GM13976 (cell line): ENCODE measurements at regions not wholly inside any gene's neighbourhood (a gene's known extent, or its start where the extent isn't known, plus 50 kb on each side); places are given as distances from the start of the nearest gene placed in this dataset.

Experiments used
- DNase-seq: peaks from one replicate; pipeline ENCODE4 v3.0.0; 2012; ENCODE audit warnings: low spot score
- CTCF ChIP-seq: IDR thresholded peaks from 2 replicates; pipeline ENCODE4 v1.5.1; 2012; ENCODE audit warnings: borderline replicate concordance, mild to moderate bottlenecking; ENCODE audit not compliant: insufficient read depth; ENCODE audit errors: extremely low read depth, missing control alignments, control extremely low read depth
- in situ Hi-C: fragments of 300-500 bp; cut with MboI; formaldehyde crosslinking; loops from one replicate; pipeline ENCODE4 v1.12.0; 2022; ENCODE audit warnings: low sequenced_read_pairs, mixed read lengths, inconsistent platforms; ENCODE audit not compliant: unreplicated experiment

DNA sequence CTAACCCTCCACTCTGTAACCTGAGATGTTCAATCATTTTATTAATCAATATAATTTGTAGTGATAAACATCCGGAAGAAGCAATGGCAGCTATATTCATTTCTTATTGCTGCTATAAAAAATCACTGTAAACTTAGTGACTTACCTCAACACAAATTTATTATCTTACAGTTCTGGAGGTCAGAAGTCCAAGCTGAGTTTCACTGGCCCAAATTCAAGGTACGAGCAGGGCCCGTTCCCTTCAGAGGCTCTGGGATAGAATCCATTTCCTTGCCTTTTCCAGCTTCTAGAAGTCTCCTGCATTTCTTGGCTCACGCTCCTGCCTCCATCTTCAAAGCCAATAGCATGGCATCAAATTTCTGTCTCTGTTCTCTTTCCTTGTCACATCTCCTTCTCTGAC, 279.5 kb upstream of the SP8 start:
- no peak for TF ChIP-seq CTCF
- DNase-seq = no peak
- in situ Hi-C loops = no loop called here

GRCh38 chr7:21067216-21067615, 280.5 kb upstream of the SP8 start:
- in situ Hi-C loops = no loop called here
- no peak for TF ChIP-seq CTCF
- DNase-seq = no peak

- no peak for DNase-seq
- in situ Hi-C loops = no loop called here
- TF ChIP-seq CTCF = no peak
Observed at GRCh38 chr7:21070571-21071090, 283.9 kb upstream of the SP8 start.

DNA sequence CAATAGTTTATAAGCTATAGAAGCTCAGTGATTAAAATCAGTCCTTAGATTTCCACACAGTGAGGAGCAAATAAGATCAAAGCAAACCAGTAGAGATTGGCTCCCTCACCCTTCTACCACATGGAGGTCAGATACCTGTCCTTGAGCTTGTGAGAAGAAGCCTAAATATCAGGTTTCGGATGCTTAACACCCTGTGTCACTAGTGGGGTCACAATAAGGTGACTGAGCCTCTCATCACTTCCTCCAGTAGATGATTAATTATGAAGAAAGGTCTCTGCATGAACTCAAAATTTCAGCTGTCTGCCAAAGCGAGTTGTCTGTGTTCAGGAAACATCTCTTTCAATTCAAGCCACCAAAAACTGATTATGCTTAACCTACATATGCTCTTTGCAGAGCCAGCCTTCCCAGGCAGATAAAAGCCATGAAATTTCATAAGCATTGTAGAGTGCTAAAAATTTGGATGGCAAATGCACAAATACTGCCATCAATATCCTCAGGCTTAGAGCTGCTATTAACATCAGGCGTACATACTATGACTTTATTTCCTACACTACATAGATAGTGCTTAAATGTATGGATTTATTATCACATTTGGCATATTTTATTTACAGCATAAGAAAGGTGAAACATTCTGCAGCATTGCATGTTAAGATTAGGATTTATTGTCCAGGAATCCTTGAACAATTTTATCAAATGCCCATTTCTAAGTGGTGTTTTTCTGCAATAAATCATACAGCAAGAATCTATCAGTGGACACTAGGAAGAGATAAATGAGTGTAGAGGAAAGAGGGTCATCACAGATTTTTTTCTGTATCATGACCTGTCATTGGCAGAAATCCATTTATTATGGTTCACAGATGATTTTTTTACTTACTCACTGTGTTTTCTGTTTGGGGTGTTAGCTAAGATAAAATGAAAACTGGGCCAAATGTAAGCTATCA, 285.1 kb upstream of the SP8 start:
- no peak for TF ChIP-seq CTCF
- no peak for DNase-seq
- in situ Hi-C loops = no loop called here

DNA sequence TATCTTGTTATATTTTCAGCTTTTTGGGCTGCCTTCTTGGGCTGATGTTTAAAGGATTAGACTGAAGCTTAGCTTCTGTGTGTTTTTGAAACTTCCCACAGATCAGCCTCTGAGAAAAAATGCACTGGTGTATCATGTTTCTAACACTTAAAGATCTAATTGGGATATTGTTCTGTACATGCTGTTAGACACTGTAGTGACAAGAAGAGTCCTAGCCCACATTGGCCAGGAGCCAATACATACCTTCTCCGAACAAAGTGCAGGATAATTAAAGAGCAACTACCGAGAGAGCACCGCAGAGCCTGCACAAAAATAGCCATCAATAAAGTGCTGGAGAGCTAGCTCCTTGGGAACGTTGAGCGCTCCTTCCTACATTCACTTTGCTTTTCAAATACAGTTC, 289.4 kb upstream of the SP8 start:
- no peak for TF ChIP-seq CTCF
- DNase-seq = no peak
- in situ Hi-C loops = no loop called here

DNA sequence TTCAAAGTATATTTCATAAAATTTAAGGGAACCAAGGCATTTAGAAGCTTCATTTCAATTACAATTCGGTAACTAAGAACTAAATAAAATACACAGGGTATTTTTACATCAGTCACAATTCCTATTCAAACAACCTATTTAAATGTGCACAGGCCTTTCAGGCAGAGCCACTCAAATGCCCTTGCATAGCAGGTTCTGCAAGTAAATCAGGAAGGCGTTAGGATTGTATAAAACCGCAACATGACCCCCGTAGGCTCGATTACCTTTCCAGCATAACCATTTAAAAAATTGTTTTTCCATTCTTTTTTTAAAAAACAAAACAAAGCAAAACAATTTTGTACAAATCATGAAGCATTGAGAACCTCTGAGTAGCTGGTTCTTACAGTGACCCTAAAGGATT, 289.9 kb upstream of the SP8 start:
- no peak for DNase-seq
- in situ Hi-C loops = no loop called here
- no peak for TF ChIP-seq CTCF
